ENCODE measurements at regions not wholly inside any gene's neighbourhood (a gene's known extent, or its start where the extent isn't known, plus 50 kb on each side); places are given as distances from the start of the nearest gene placed in this dataset.

- ChIA-PET CTCF (no interaction called here), POLR2A (no interaction called here)
- Histone ChIP-seq H3K27me3 (replicated peaks in 2 of 5; ENCODE audit: control insufficient read depth in 4 of 5, insufficient read depth in 5 of 5, low read length in 4 of 5) (peaks cover 0 to 11% (median 0%) of the 10 kb centered on the region in 5 experiments), H3K27ac (ENCODE audit: insufficient read depth in 1 of 2, low read depth in 1 of 2, low read length in 2 of 2, poor library complexity in 1 of 2, severe bottlenecking in 2 of 2) (no peak overlapping the region), H3K4me3 (ENCODE audit: control insufficient read depth in 1 of 7, extremely low read depth in 1 of 7, insufficient read depth in 4 of 7, low read depth in 2 of 7, low read length in 6 of 7) (no peak overlapping the region), H3K36me3 (ENCODE audit: control insufficient read depth in 4 of 4, insufficient read depth in 4 of 4, low read length in 3 of 4) (no peaks in the 10 kb centered on the region), H3K9me3 (ENCODE audit: control extremely low read depth in 1 of 5, control insufficient read depth in 4 of 5, insufficient read depth in 2 of 5, low read depth in 1 of 5, low read length in 4 of 5) (peaks cover 0 to 12% (median 3%) of the 10 kb centered on the region in 5 experiments), H3K4me1 (ENCODE audit: control extremely low read depth in 1 of 4, control insufficient read depth in 4 of 4, insufficient read depth in 4 of 4, low read length in 3 of 4) (no peaks in the 10 kb centered on the region)
- no CpG with 5 or more reads among the region's 1 CpG for WGBS (ENCODE audit: insufficient coverage)
- no peak for DNase-seq
Measured at GRCh38 chr20:60727425-60727824, 524.6 kb upstream of the CDH4 start.

GRCh38 chr20:60728705-60729104 is 523.4 kb upstream of the CDH4 start:
- Histone ChIP-seq H3K9me3 (ENCODE audit: control extremely low read depth in 1 of 5, control insufficient read depth in 4 of 5, insufficient read depth in 2 of 5, low read depth in 1 of 5, low read length in 4 of 5) (peaks cover 0 to 12% (median 3%) of the 10 kb centered on the region in 5 experiments), H3K27ac (ENCODE audit: insufficient read depth in 1 of 2, low read depth in 1 of 2, low read length in 2 of 2, poor library complexity in 1 of 2, severe bottlenecking in 2 of 2) (no peak overlapping the region), H3K27me3 (replicated peaks in 2 of 5; ENCODE audit: control insufficient read depth in 4 of 5, insufficient read depth in 5 of 5, low read length in 4 of 5) (peaks cover 0 to 11% (median 0%) of the 10 kb centered on the region in 5 experiments), H3K36me3 (ENCODE audit: control insufficient read depth in 4 of 4, insufficient read depth in 4 of 4, low read length in 3 of 4) (no peaks in the 10 kb centered on the region), H3K4me3 (ENCODE audit: control insufficient read depth in 1 of 7, extremely low read depth in 1 of 7, insufficient read depth in 4 of 7, low read depth in 2 of 7, low read length in 6 of 7) (no peak overlapping the region), H3K4me1 (ENCODE audit: control extremely low read depth in 1 of 4, control insufficient read depth in 4 of 4, insufficient read depth in 4 of 4, low read length in 3 of 4) (no peaks in the 10 kb centered on the region)
- DNase-seq: no peak
- ChIA-PET POLR2A (no interaction called here), CTCF (no interaction called here)
- 49% methylated on average over 3 of the region's 4 CpGs for WGBS (ENCODE audit: insufficient coverage)

- Histone ChIP-seq H3K9me3 (ENCODE audit: control extremely low read depth in 1 of 5, control insufficient read depth in 4 of 5, insufficient read depth in 2 of 5, low read depth in 1 of 5, low read length in 4 of 5) (peaks cover 0 to 12% (median 3%) of the 10 kb centered on the region in 5 experiments), H3K36me3 (ENCODE audit: control insufficient read depth in 4 of 4, insufficient read depth in 4 of 4, low read length in 3 of 4) (no peaks in the 10 kb centered on the region), H3K4me1 (ENCODE audit: control extremely low read depth in 1 of 4, control insufficient read depth in 4 of 4, insufficient read depth in 4 of 4, low read length in 3 of 4) (no peaks in the 10 kb centered on the region), H3K4me3 (ENCODE audit: control insufficient read depth in 1 of 7, extremely low read depth in 1 of 7, insufficient read depth in 4 of 7, low read depth in 2 of 7, low read length in 6 of 7) (no peak overlapping the region), H3K27me3 (replicated peaks in 2 of 5; ENCODE audit: control insufficient read depth in 4 of 5, insufficient read depth in 5 of 5, low read length in 4 of 5) (peaks cover 0 to 11% (median 0%) of the 10 kb centered on the region in 5 experiments), H3K27ac (ENCODE audit: insufficient read depth in 1 of 2, low read depth in 1 of 2, low read length in 2 of 2, poor library complexity in 1 of 2, severe bottlenecking in 2 of 2) (no peak overlapping the region)
- DNase-seq: no peak
- POLR2A ChIA-PET: no interaction called here
- CTCF ChIA-PET: no interaction called here
- WGBS (ENCODE audit: insufficient coverage): 56% methylated on average over 5 of the region's 7 CpGs
Measured at GRCh38 chr20:60729135-60729900, 522.7 kb upstream of the CDH4 start.

GRCh38 chr20:60732322-60732721 is 519.7 kb upstream of the CDH4 start:
- H3K36me3 ChIP-seq (ENCODE audit: control insufficient read depth in 4 of 4, insufficient read depth in 4 of 4, low read length in 3 of 4): no peaks in the 10 kb centered on the region
- DNase-seq: no peak
- H3K4me3 ChIP-seq (ENCODE audit: control insufficient read depth in 1 of 7, extremely low read depth in 1 of 7, insufficient read depth in 4 of 7, low read depth in 2 of 7, low read length in 6 of 7): no peak overlapping the region
- 62% methylated on average over 2 of the region's 3 CpGs for WGBS (ENCODE audit: insufficient coverage)
- H3K9me3 ChIP-seq (ENCODE audit: control extremely low read depth in 1 of 5, control insufficient read depth in 4 of 5, insufficient read depth in 2 of 5, low read depth in 1 of 5, low read length in 4 of 5): peaks cover 0 to 5% (median 3%) of the 10 kb centered on the region in 5 experiments
- H3K27me3 ChIP-seq (replicated peaks in 2 of 5; ENCODE audit: control insufficient read depth in 4 of 5, insufficient read depth in 5 of 5, low read length in 4 of 5): peaks cover 0 to 2% (median 0%) of the 10 kb centered on the region in 5 experiments
- POLR2A ChIA-PET: no interaction called here
- H3K4me1 ChIP-seq (ENCODE audit: control extremely low read depth in 1 of 4, control insufficient read depth in 4 of 4, insufficient read depth in 4 of 4, low read length in 3 of 4): no peaks in the 10 kb centered on the region
- CTCF ChIA-PET: no interaction called here
- H3K27ac ChIP-seq (ENCODE audit: insufficient read depth in 1 of 2, low read depth in 1 of 2, low read length in 2 of 2, poor library complexity in 1 of 2, severe bottlenecking in 2 of 2): no peak overlapping the region

- 100% methylated on average over 2 of the region's 6 CpGs for WGBS (ENCODE audit: insufficient coverage)
- Histone ChIP-seq H3K4me1 (ENCODE audit: control extremely low read depth in 1 of 4, control insufficient read depth in 4 of 4, insufficient read depth in 4 of 4, low read length in 3 of 4) (no peaks in the 10 kb centered on the region), H3K36me3 (ENCODE audit: control insufficient read depth in 4 of 4, insufficient read depth in 4 of 4, low read length in 3 of 4) (no peaks in the 10 kb centered on the region), H3K4me3 (ENCODE audit: control insufficient read depth in 1 of 7, extremely low read depth in 1 of 7, insufficient read depth in 4 of 7, low read depth in 2 of 7, low read length in 6 of 7) (no peak overlapping the region), H3K9me3 (ENCODE audit: control extremely low read depth in 1 of 5, control insufficient read depth in 4 of 5, insufficient read depth in 2 of 5, low read depth in 1 of 5, low read length in 4 of 5) (peaks cover 0 to 3% (median 0%) of the 10 kb centered on the region in 5 experiments), H3K27ac (ENCODE audit: insufficient read depth in 1 of 2, low read depth in 1 of 2, low read length in 2 of 2, poor library complexity in 1 of 2, severe bottlenecking in 2 of 2) (no peak overlapping the region), H3K27me3 (replicated peaks in 2 of 5; ENCODE audit: control insufficient read depth in 4 of 5, insufficient read depth in 5 of 5, low read length in 4 of 5) (peaks cover 0 to 3% (median 0%) of the 10 kb centered on the region in 5 experiments)
- DNase-seq: no peak
- POLR2A ChIA-PET: no interaction called here
- CTCF ChIA-PET: interaction anchor here (1.1 kb wide), 1 partner anchor 30 kb away, joined by 3 read pairs; no protein-coding TSS in a partner anchor
Measured at GRCh38 chr20:60748086-60748485, 504.0 kb upstream of the CDH4 start.

- H3K9me3 ChIP-seq (ENCODE audit: control extremely low read depth in 1 of 5, control insufficient read depth in 4 of 5, insufficient read depth in 2 of 5, low read depth in 1 of 5, low read length in 4 of 5): no peaks in the 10 kb centered on the region
- H3K27me3 ChIP-seq (replicated peaks in 2 of 5; ENCODE audit: control insufficient read depth in 4 of 5, insufficient read depth in 5 of 5, low read length in 4 of 5): peaks cover 0 to 3% (median 0%) of the 10 kb centered on the region in 5 experiments
- 96% methylated on average over 10 of the region's 11 CpGs for WGBS (ENCODE audit: insufficient coverage)
- no peaks in the 10 kb centered on the region for H3K36me3 ChIP-seq (ENCODE audit: control insufficient read depth in 4 of 4, insufficient read depth in 4 of 4, low read length in 3 of 4)
- POLR2A ChIA-PET: no interaction called here
- H3K4me1 ChIP-seq (ENCODE audit: control extremely low read depth in 1 of 4, control insufficient read depth in 4 of 4, insufficient read depth in 4 of 4, low read length in 3 of 4): no peaks in the 10 kb centered on the region
- H3K4me3 ChIP-seq (ENCODE audit: control insufficient read depth in 1 of 7, extremely low read depth in 1 of 7, insufficient read depth in 4 of 7, low read depth in 2 of 7, low read length in 6 of 7): no peak overlapping the region
- DNase-seq: no peak
- CTCF ChIA-PET: no interaction called here
- no peak overlapping the region for H3K27ac ChIP-seq (ENCODE audit: insufficient read depth in 1 of 2, low read depth in 1 of 2, low read length in 2 of 2, poor library complexity in 1 of 2, severe bottlenecking in 2 of 2)
Measured at GRCh38 chr20:60749804-60750602, 502.1 kb upstream of the CDH4 start.

GRCh38 chr20:60750909-60751308 is 501.2 kb upstream of the CDH4 start:
- Histone ChIP-seq H3K36me3 (ENCODE audit: control insufficient read depth in 4 of 4, insufficient read depth in 4 of 4, low read length in 3 of 4) (no peaks in the 10 kb centered on the region), H3K27me3 (replicated peaks in 2 of 5; ENCODE audit: control insufficient read depth in 4 of 5, insufficient read depth in 5 of 5, low read length in 4 of 5) (peaks cover 0 to 3% (median 0%) of the 10 kb centered on the region in 5 experiments), H3K9me3 (ENCODE audit: control extremely low read depth in 1 of 5, control insufficient read depth in 4 of 5, insufficient read depth in 2 of 5, low read depth in 1 of 5, low read length in 4 of 5) (no peaks in the 10 kb centered on the region), H3K4me1 (ENCODE audit: control extremely low read depth in 1 of 4, control insufficient read depth in 4 of 4, insufficient read depth in 4 of 4, low read length in 3 of 4) (no peaks in the 10 kb centered on the region), H3K27ac (ENCODE audit: insufficient read depth in 1 of 2, low read depth in 1 of 2, low read length in 2 of 2, poor library complexity in 1 of 2, severe bottlenecking in 2 of 2) (no peak overlapping the region), H3K4me3 (ENCODE audit: control insufficient read depth in 1 of 7, extremely low read depth in 1 of 7, insufficient read depth in 4 of 7, low read depth in 2 of 7, low read length in 6 of 7) (no peak overlapping the region)
- 90% methylated on average over 7 of the region's 10 CpGs for WGBS (ENCODE audit: insufficient coverage)
- no peak for DNase-seq
- POLR2A ChIA-PET: no interaction called here
- CTCF ChIA-PET: no interaction called here

All from common myeloid progenitor, CD34-positive (primary cell).